Testis (tissue), 2 donors: ENCODE measurements at regions not wholly inside any gene's neighbourhood (a gene's known extent, or its start where the extent isn't known, plus 50 kb on each side); places are given as distances from the start of the nearest gene placed in this dataset.

Experiments used
- POLR2A ChIP-seq: fragments of 450-650 bp; IDR thresholded peaks from one replicate; pipeline ENCODE4 v1.6.1; 2017; ENCODE audit warnings: antibody characterized with exemption, mild to moderate bottlenecking, moderate library complexity
- TF ChIP-seq, protein P1 (sequence below), 3 experiments: fragments of 450-650 bp in 2 of 3; fragments of 200-600 bp in 1 of 3; sonication (generic) in 1 of 3; IDR thresholded peaks; one replicate each; pipeline ENCODE4 v1.5.1; 2016 to 2019; ENCODE audit warnings: antibody characterized with exemption in 3 of 3, mild to moderate bottlenecking in 2 of 3, moderate library complexity in 1 of 3

GRCh38 chr18:52244658-52245057, 95.3 kb upstream of the DCC start:
- no peak for TF ChIP-seq POLR2A
- TF ChIP-seq, protein P1, sequence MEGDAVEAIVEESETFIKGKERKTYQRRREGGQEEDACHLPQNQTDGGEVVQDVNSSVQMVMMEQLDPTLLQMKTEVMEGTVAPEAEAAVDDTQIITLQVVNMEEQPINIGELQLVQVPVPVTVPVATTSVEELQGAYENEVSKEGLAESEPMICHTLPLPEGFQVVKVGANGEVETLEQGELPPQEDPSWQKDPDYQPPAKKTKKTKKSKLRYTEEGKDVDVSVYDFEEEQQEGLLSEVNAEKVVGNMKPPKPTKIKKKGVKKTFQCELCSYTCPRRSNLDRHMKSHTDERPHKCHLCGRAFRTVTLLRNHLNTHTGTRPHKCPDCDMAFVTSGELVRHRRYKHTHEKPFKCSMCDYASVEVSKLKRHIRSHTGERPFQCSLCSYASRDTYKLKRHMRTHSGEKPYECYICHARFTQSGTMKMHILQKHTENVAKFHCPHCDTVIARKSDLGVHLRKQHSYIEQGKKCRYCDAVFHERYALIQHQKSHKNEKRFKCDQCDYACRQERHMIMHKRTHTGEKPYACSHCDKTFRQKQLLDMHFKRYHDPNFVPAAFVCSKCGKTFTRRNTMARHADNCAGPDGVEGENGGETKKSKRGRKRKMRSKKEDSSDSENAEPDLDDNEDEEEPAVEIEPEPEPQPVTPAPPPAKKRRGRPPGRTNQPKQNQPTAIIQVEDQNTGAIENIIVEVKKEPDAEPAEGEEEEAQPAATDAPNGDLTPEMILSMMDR (IDR thresholded peaks at IDR 0.05), result no peak
